ENCODE measurements at regions not wholly inside any gene's neighbourhood (a gene's known extent, or its start where the extent isn't known, plus 50 kb on each side); places are given as distances from the start of the nearest gene placed in this dataset.

- TF ChIP-seq ZNF449 (CRISPR knock-in tag; IDR thresholded peaks at IDR 0.05) (no peak), ZNF766 (CRISPR knock-in tag; conservative IDR thresholded peaks at IDR 0.05) (no peak), DIDO1 (tag; IDR thresholded peaks at IDR 0.05; ENCODE audit: low read depth) (no peak), CBX1 (IDR thresholded peaks at IDR 0.05; ENCODE audit: low read depth) (no peak), HEY1 (CRISPR knock-in tag; IDR thresholded peaks at IDR 0.05; ENCODE audit: borderline replicate concordance) (no peak), ZBTB1 (CRISPR knock-in tag; IDR thresholded peaks at IDR 0.05; ENCODE audit: borderline replicate concordance, low read depth) (no peak), ZNF444 (CRISPR knock-in tag; IDR thresholded peaks at IDR 0.05) (no peak), TCF15 (CRISPR knock-in tag; IDR thresholded peaks at IDR 0.05) (no peak)
These were observed 138.4 kb upstream of the MDFIC start (continued) for GRCh38 chr7:114783508-114783907.

GRCh38 chr7:114784177-114784576 is 137.7 kb upstream of the MDFIC start:
- no peak overlapping the region for H3K4me3 ChIP-seq
- no peaks in the 10 kb centered on the region for H3K9me3 ChIP-seq (replicated peaks; ENCODE audit: control insufficient read depth, insufficient read depth, low read depth, low read length)
- CTCF ChIA-PET (ENCODE audit: low intra/inter-chr PET ratio), result no interaction called here
- no peak overlapping the region for H3K27ac ChIP-seq (ENCODE audit: extremely low read depth, low read depth, low read length)
- no peak overlapping the region for H3K4me2 ChIP-seq (ENCODE audit: insufficient read depth, low read length)
- BruUV-seq (replicated peaks), result no TSS peak
- POLR2A ChIA-PET, result no interaction called here
- in situ Hi-C loops (cut with MboI), result no loop called here
- intact Hi-C loops (cut with micrococcal nuclease), result no loop called here
- FAIRE-seq, result no peak
- no peak overlapping the region for H2AFZ ChIP-seq (ENCODE audit: low read depth, low read length)
- H3K36me3 ChIP-seq (ENCODE audit: control insufficient read depth, insufficient read depth, low read length), result no peaks in the 10 kb centered on the region
- no peak for DNase-seq (ENCODE audit: extremely low read depth in 1 of 4, low spot score in 3 of 4)
- no peaks in the 10 kb centered on the region for H3K4me1 ChIP-seq (replicated peaks in 1 of 2; ENCODE audit: control insufficient read depth in 2 of 2, insufficient read depth in 2 of 2, low read length in 2 of 2)
- no peaks in the 10 kb centered on the region for H3K27me3 ChIP-seq (ENCODE audit: control insufficient read depth in 2 of 2, insufficient read depth in 2 of 2, low read length in 2 of 2)
- WGBS (ENCODE audit: insufficient coverage, low coverage, missing lambda C conversion rate), result 0% methylated on average over 4 of the region's 4 CpGs
- H3K9me1 ChIP-seq (ENCODE audit: control insufficient read depth, insufficient read depth, low read length), result no peaks in the 10 kb centered on the region
- H3K9ac ChIP-seq (ENCODE audit: insufficient read depth in 1 of 2, low read depth in 2 of 2, low read length in 2 of 2), result no peak overlapping the region
- H4K20me1 ChIP-seq (replicated peaks; ENCODE audit: control insufficient read depth, insufficient read depth, low read length), result no peaks in the 10 kb centered on the region
- H3K79me2 ChIP-seq (ENCODE audit: control insufficient read depth, insufficient read depth, low read length), result no peaks in the 10 kb centered on the region
- ATAC-seq, result no peak
- TF ChIP-seq ZNF277 (CRISPR knock-in tag; IDR thresholded peaks at IDR 0.05; ENCODE audit: borderline replicate concordance), result no peak
- no peak for TF ChIP-seq WHSC1 (IDR thresholded peaks at IDR 0.05; ENCODE audit: low read length)
- no peak for TF ChIP-seq CCAR2 (IDR thresholded peaks at IDR 0.05; ENCODE audit: low read depth, low read length)
- no peak for TF ChIP-seq MCM2 (IDR thresholded peaks at IDR 0.05; ENCODE audit: low read depth)
- TF ChIP-seq ZNF280B (CRISPR knock-in tag; IDR thresholded peaks at IDR 0.05), result no peak
- TF ChIP-seq ZBTB2 (IDR thresholded peaks at IDR 0.05), result no peak
- no peak for TF ChIP-seq JUND (IDR thresholded peaks at IDR 0.05; ENCODE audit: borderline replicate concordance, low read depth, low read length)
- TF ChIP-seq JUND (tag; IDR thresholded peaks at IDR 0.05; ENCODE audit: borderline replicate concordance, low read depth, low read length), result no peak
- TF ChIP-seq ARID2 (IDR thresholded peaks at IDR 0.05), result no peak
